ENCODE measurements at regions not wholly inside any gene's neighbourhood (a gene's known extent, or its start where the extent isn't known, plus 50 kb on each side); places are given as distances from the start of the nearest gene placed in this dataset.
"Not testable (repeated sequence)": the region's sequence is repeated elsewhere in the genome, so short reads cannot be mapped to it uniquely, and the experiment has no call there.

DNA sequence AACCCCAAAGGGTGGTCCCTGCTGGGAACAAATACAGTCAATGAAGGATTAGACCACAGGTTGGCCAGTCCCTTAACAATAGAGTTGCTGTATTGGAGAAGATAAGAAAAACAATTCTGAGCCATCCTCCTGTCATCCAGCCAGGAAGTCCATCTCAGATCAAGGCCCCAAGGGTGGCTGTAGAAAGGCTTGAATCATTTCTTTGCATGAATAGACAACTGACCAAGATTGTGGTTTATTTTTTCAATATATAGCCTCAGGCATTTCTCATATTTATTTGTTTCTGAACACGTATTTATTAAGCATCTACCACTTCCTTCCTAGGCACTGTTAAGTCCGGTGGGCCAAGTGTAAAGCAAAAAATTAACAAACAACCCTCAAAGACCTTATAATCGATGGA is 274.4 kb upstream of the SLC14A2 start:
- DNase-seq (no peak), ATAC-seq (no peak)
- no peaks in the 10 kb centered on the region for H3K9me3 ChIP-seq
- H3K4me3 ChIP-seq, result no peak overlapping the region
- peaks cover 36% of the 10 kb centered on the region for H3K4me1 ChIP-seq
- H3K36me3 ChIP-seq (ENCODE audit: insufficient read depth in 1 of 2, low read depth in 1 of 2), result no peaks in the 10 kb centered on the region
- no peak overlapping the region for H3K27ac ChIP-seq
- H3K27me3 ChIP-seq (ENCODE audit: insufficient read depth in 3 of 3, low read length in 2 of 3), result no peaks in the 10 kb centered on the region
- WGBS, 3 donors, result 84 to 92% (median 87%) methylated on average over 3 of the region's 3 CpGs
- TF ChIP-seq, protein P1, sequence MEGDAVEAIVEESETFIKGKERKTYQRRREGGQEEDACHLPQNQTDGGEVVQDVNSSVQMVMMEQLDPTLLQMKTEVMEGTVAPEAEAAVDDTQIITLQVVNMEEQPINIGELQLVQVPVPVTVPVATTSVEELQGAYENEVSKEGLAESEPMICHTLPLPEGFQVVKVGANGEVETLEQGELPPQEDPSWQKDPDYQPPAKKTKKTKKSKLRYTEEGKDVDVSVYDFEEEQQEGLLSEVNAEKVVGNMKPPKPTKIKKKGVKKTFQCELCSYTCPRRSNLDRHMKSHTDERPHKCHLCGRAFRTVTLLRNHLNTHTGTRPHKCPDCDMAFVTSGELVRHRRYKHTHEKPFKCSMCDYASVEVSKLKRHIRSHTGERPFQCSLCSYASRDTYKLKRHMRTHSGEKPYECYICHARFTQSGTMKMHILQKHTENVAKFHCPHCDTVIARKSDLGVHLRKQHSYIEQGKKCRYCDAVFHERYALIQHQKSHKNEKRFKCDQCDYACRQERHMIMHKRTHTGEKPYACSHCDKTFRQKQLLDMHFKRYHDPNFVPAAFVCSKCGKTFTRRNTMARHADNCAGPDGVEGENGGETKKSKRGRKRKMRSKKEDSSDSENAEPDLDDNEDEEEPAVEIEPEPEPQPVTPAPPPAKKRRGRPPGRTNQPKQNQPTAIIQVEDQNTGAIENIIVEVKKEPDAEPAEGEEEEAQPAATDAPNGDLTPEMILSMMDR (IDR thresholded peaks at IDR 0.05), result no peak
- intact Hi-C loops (cut with DNase I), result no loop called here

DNA sequence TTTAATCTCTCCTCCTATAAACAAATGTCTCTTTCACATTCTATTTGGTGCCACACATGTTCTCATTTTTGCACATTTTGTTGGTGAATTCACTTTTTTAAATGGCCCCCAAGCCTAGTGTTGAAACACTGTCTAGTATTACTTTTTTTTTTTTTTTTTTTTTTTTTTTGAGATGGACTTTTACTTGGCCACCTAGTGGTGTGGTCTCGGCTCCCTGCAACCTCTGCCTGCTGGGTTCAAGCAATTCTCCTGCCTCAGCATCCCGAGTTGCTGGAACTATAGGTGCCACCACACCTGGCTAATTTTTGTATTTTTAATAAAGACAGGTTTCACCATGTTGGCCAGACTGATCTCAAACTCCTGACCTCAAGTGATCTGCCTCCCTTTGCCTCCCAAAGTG is 273.8 kb upstream of the SLC14A2 start:
- 69 to 70% (median 70%) methylated on average over 2 of the region's 2 CpGs for WGBS, 3 donors
- ATAC-seq (no peak), DNase-seq (no peak)
- Histone ChIP-seq H3K4me3 (no peak overlapping the region), H3K36me3 (ENCODE audit: insufficient read depth in 1 of 2, low read depth in 1 of 2) (no peaks in the 10 kb centered on the region), H3K4me1 (peaks cover 33% of the 10 kb centered on the region), H3K9me3 (no peaks in the 10 kb centered on the region), H3K27ac (no peak overlapping the region), H3K27me3 (ENCODE audit: insufficient read depth in 3 of 3, low read length in 2 of 3) (no peaks in the 10 kb centered on the region)
- intact Hi-C loops (cut with DNase I), result no loop called here
- TF ChIP-seq, protein P1 (IDR thresholded peaks at IDR 0.05), result no peak

DNA sequence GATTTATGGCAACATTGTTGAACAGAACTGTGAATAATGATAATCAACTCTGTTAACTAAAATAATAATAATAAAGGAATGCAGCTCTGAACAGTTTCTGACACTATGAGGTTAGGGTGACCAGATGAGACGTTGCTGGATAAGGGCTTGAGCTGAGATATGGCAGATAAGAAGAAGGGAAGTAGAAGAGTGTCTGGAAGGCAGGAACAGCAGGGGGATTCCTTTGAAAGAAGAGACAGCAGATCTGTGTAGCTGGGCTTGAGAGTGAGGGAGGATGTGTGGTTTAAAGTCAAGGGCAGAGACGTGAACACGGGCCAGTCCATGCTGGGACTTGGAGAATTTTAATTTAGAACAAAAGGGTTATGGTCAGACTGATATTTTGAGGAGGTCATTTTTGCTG is 273.1 kb upstream of the SLC14A2 start:
- intact Hi-C loops (cut with DNase I), result no loop called here
- no peaks in the 10 kb centered on the region for H3K36me3 ChIP-seq (ENCODE audit: insufficient read depth in 1 of 2, low read depth in 1 of 2)
- H3K4me1 ChIP-seq, result peaks cover 26% of the 10 kb centered on the region
- H3K27me3 ChIP-seq (ENCODE audit: insufficient read depth in 3 of 3, low read length in 2 of 3), result no peaks in the 10 kb centered on the region
- TF ChIP-seq, protein P1 (IDR thresholded peaks at IDR 0.05), result no peak
- DNase-seq (no peak), ATAC-seq (no peak)
- H3K9me3 ChIP-seq, result no peaks in the 10 kb centered on the region
- WGBS, 3 donors, result 51 to 62% (median 51%) methylated on average over 3 of the region's 3 CpGs
- H3K4me3 ChIP-seq, result no peak overlapping the region
- H3K27ac ChIP-seq, result no peak overlapping the region

DNA sequence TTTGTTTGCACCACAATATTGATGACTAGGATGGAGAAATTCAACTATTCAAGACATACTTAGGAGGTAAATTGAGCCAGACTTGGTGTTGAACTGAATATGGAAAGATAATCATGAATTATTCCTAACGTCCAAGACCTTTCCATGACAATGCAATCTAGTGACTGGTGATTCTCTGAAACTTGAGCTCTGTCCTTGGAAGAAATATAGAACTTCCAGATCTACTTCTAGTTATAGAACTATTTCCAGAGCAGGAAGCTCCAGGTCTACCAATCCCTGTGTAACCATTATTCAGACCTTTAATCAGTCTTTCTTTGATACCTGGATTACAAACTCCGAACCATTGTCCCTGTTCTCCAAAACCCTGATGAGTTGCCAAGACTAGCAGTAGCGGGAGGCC is 272.6 kb upstream of the SLC14A2 start:
- Histone ChIP-seq H3K36me3 (ENCODE audit: insufficient read depth in 1 of 2, low read depth in 1 of 2) (no peaks in the 10 kb centered on the region), H3K27ac (no peak overlapping the region), H3K27me3 (ENCODE audit: insufficient read depth in 3 of 3, low read length in 2 of 3) (no peaks in the 10 kb centered on the region), H3K4me1 (peaks cover 21% of the 10 kb centered on the region), H3K4me3 (no peak overlapping the region), H3K9me3 (no peaks in the 10 kb centered on the region)
- DNase-seq (no peak), ATAC-seq (peak in 2 of 4 donors; percentile 57 to 59)
- TF ChIP-seq, protein P1 (IDR thresholded peaks at IDR 0.05), result no peak
- intact Hi-C loops (cut with DNase I), result no loop called here
- 52 to 72% (median 54%) methylated on average over 3 of the region's 3 CpGs for WGBS, 3 donors

DNA sequence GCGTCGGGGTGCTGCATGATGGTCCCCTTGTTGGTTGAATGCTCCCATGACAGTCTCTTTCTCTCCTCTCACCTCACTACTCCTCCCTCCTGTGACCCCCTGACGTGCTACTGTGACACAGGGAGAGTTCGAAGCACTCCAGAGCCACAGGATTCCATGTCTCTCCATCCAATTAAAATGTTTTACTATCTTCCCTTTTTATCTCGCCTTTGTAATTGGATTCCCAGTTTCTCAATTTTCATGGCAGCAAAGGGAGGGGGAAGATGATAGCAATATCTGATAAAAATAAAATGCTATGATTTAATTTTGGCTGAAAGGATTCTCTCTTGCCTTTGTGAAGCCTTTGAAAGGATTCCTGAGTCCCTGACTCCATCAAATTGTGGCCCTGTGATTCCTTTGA is 271.9 kb upstream of the SLC14A2 start:
- peaks cover 14% of the 10 kb centered on the region for H3K4me1 ChIP-seq
- DNase-seq, result no peak
- intact Hi-C loops (cut with DNase I), result no loop called here
- 50 to 74% (median 51%) methylated on average over 5 of the region's 5 CpGs for WGBS, 3 donors
- no peaks in the 10 kb centered on the region for H3K36me3 ChIP-seq (ENCODE audit: insufficient read depth in 1 of 2, low read depth in 1 of 2)
- ATAC-seq, result no peak
- H3K4me3 ChIP-seq, result no peak overlapping the region
- no peak overlapping the region for H3K27ac ChIP-seq
- TF ChIP-seq, protein P1 (IDR thresholded peaks at IDR 0.05), result no peak
- no peaks in the 10 kb centered on the region for H3K9me3 ChIP-seq
- no peaks in the 10 kb centered on the region for H3K27me3 ChIP-seq (ENCODE audit: insufficient read depth in 3 of 3, low read length in 2 of 3)

DNA sequence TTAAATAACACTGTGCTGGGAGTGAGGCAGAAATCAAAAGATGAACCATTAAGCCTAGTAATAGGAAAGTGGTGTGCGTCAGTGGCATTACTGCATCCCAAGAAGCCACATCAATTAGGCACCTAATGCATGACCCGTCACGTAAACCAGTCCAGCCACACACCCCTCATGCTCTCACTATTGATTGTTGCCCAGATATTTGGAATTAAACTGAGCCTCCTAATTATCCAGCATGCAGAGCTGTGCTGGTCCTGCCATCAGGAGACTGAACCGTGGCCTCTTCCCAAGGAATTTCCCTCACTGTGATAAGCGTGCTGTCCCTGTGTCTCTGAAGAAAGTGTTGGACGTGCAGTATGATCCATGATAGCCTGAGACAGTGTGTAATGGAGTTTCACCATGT is 270.6 kb upstream of the SLC14A2 start:
- WGBS, 3 donors, result 80 to 90% (median 81%) methylated on average over 6 of the region's 6 CpGs
- H3K4me1 ChIP-seq, result peaks cover 14% of the 10 kb centered on the region

More for the DNA sequence above, 270.6 kb upstream of the SLC14A2 start:
- DNase-seq; H3K27ac ChIP-seq; H3K36me3 ChIP-seq (ENCODE audit: insufficient read depth in 1 of 2, low read depth in 1 of 2); ATAC-seq; H3K9me3 ChIP-seq; H3K27me3 ChIP-seq (ENCODE audit: insufficient read depth in 3 of 3, low read length in 2 of 3); H3K4me3 ChIP-seq; intact Hi-C loops (cut with DNase I): not testable (repeated sequence)
